Astrocyte (in vitro differentiated cells and primary cell): ENCODE measurements at regions not wholly inside any gene's neighbourhood (a gene's known extent, or its start where the extent isn't known, plus 50 kb on each side); places are given as distances from the start of the nearest gene placed in this dataset.
"Not testable (repeated sequence)": the region's sequence is repeated elsewhere in the genome, so short reads cannot be mapped to it uniquely, and the experiment has no call there.

ENCODE experiments used
- DNase-seq: peaks from one replicate; pipeline ENCODE4 v3.0.0-alpha.2; 2010; ENCODE audit warnings: low read depth
- FAIRE-seq: peaks from 2 replicates; lab custom pipeline; 2011; peaks lifted over from hg19 to GRCh38; lab: Jason Lieb, UNC
- H2AFZ ChIP-seq: 2 replicates; pipeline ENCODE4 v1.6.0; 2012; ENCODE audit warnings: low read depth, low read length, inconsistent platforms
- H3K27ac ChIP-seq: 2 replicates; pipeline ENCODE4 v1.5.1; 2011; ENCODE audit warnings: low read depth, low read length, inconsistent platforms
- H3K27me3 ChIP-seq: 2 replicates; pipeline ENCODE4 v1.6.0; 2011; ENCODE audit warnings: low read length, inconsistent platforms; ENCODE audit not compliant: insufficient read depth
- H3K36me3 ChIP-seq: 2 replicates; pipeline ENCODE4 v1.5.1; 2011; ENCODE audit warnings: low read length, inconsistent platforms; ENCODE audit not compliant: insufficient read depth
- H3K4me1 ChIP-seq: 2 replicates; pipeline ENCODE4 v1.5.1; 2011; ENCODE audit warnings: low read length, inconsistent platforms; ENCODE audit not compliant: insufficient read depth
- H3K4me2 ChIP-seq: 2 replicates; pipeline ENCODE4 v1.6.0; 2012; ENCODE audit warnings: low read length, inconsistent platforms
- H3K4me3 ChIP-seq: 2 replicates; pipeline ENCODE4 v1.5.1; 2011; ENCODE audit warnings: low read depth, mild to moderate bottlenecking, low read length, inconsistent platforms; ENCODE audit not compliant: insufficient read depth
- H3K79me2 ChIP-seq: 2 replicates; pipeline ENCODE4 v1.6.0; 2012; ENCODE audit warnings: mild to moderate bottlenecking, low read length, inconsistent platforms; ENCODE audit not compliant: insufficient read depth
- H3K9ac ChIP-seq: 2 replicates; pipeline ENCODE4 v1.6.0; 2012; ENCODE audit warnings: mild to moderate bottlenecking, low read length, inconsistent platforms
- H3K9me3 ChIP-seq: 2 replicates; pipeline ENCODE4 v1.5.1; 2012; ENCODE audit warnings: low read depth, mild to moderate bottlenecking, low read length, inconsistent platforms; ENCODE audit not compliant: insufficient read depth
- H4K20me1 ChIP-seq: 2 replicates; pipeline ENCODE4 v1.6.0; 2012; ENCODE audit warnings: low read length, inconsistent platforms; ENCODE audit not compliant: insufficient read depth
- H3K27ac Mint-ChIP-seq: one replicate; pipeline ENCODE4 v1.8.0; 2021; ENCODE audit warnings: mild to moderate bottlenecking, mixed read lengths; ENCODE audit not compliant: unreplicated experiment
- H3K27me3 Mint-ChIP-seq: one replicate; pipeline ENCODE4 v1.8.0; 2021; ENCODE audit warnings: low read depth, mixed read lengths; ENCODE audit not compliant: unreplicated experiment
- H3K36me3 Mint-ChIP-seq: one replicate; pipeline ENCODE4 v1.8.0; 2021; ENCODE audit warnings: low read depth, mixed read lengths; ENCODE audit not compliant: unreplicated experiment
- H3K4me1 Mint-ChIP-seq: one replicate; pipeline ENCODE4 v1.8.0; 2021; ENCODE audit warnings: low read depth, mixed read lengths; ENCODE audit not compliant: unreplicated experiment
- H3K4me3 Mint-ChIP-seq: one replicate; pipeline ENCODE4 v1.8.0; 2021; ENCODE audit warnings: mild to moderate bottlenecking, moderate library complexity, mixed read lengths; ENCODE audit not compliant: unreplicated experiment
- H3K9me3 Mint-ChIP-seq: one replicate; pipeline ENCODE4 v1.8.0; 2021; ENCODE audit warnings: mild to moderate bottlenecking, mixed read lengths; ENCODE audit not compliant: unreplicated experiment
- EZH2 ChIP-seq: IDR thresholded peaks from 2 replicates; pipeline ENCODE4 v1.6.1; 2012; ENCODE audit warnings: mild to moderate bottlenecking, low read length, inconsistent platforms; ENCODE audit not compliant: insufficient read depth
- TF ChIP-seq, protein P1 (sequence below): IDR thresholded peaks from 2 replicates; pipeline ENCODE4 v1.5.1; 2011; ENCODE audit warnings: low read depth, mild to moderate bottlenecking, inconsistent platforms, low read length, moderate library complexity; ENCODE audit not compliant: insufficient read depth

DNA sequence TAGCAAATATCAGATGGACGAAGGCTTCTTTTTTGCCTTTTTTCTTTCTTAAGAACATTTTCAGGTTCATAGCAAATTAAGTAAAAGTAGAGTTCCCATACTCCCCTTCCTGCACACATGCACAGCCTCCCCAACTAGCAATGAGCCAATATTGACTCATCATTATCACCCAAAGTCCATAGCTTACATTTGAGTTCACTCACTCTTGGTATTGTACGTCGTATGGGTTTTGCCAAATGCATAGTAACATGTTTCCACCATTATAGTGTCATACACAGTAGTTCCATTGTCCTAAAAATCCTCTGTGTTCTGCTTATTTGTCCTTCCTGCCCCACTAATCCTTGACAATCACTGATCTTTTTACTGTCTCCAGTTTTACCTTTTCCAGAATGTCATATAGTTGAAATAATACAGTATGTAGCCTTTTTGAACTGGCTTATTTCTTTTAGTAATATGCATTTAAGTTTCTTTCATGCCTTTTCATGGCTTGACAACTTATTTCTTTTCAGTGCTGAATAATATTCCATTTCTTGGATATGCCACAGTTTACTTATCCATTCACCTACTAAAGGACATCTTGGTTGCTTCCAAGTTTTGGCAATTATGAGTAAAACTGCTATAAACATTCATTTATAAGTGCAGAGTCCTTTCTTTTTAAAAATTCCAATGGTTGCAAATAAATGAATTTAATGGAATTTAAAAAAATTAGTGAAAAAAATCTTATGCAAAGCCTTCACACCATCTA lies 242.1 kb downstream of the ISL1 start:
- no peak for DNase-seq
- Mint-ChIP-seq H3K4me1 (peaks cover 8% of the 10 kb centered on the region), H3K27me3 (no peaks in the 10 kb centered on the region), H3K27ac (no peak overlapping the region), H3K4me3 (no peak overlapping the region), H3K36me3 (no peaks in the 10 kb centered on the region), H3K9me3 (peaks cover 10% of the 10 kb centered on the region)
- H3K4me2 ChIP-seq = no peak overlapping the region
- TF ChIP-seq, protein P1, sequence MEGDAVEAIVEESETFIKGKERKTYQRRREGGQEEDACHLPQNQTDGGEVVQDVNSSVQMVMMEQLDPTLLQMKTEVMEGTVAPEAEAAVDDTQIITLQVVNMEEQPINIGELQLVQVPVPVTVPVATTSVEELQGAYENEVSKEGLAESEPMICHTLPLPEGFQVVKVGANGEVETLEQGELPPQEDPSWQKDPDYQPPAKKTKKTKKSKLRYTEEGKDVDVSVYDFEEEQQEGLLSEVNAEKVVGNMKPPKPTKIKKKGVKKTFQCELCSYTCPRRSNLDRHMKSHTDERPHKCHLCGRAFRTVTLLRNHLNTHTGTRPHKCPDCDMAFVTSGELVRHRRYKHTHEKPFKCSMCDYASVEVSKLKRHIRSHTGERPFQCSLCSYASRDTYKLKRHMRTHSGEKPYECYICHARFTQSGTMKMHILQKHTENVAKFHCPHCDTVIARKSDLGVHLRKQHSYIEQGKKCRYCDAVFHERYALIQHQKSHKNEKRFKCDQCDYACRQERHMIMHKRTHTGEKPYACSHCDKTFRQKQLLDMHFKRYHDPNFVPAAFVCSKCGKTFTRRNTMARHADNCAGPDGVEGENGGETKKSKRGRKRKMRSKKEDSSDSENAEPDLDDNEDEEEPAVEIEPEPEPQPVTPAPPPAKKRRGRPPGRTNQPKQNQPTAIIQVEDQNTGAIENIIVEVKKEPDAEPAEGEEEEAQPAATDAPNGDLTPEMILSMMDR = no peak
- no peaks in the 10 kb centered on the region for H3K4me1 ChIP-seq
- no peaks in the 10 kb centered on the region for H4K20me1 ChIP-seq
- H3K9ac ChIP-seq = no peak overlapping the region
- H3K27ac ChIP-seq = no peak overlapping the region
- no peaks in the 10 kb centered on the region for H3K36me3 ChIP-seq
- no peak for FAIRE-seq
- H3K4me3 ChIP-seq = no peak overlapping the region
- no peaks in the 10 kb centered on the region for H3K27me3 ChIP-seq
- H2AFZ ChIP-seq = no peak overlapping the region
- no peaks in the 10 kb centered on the region for H3K79me2 ChIP-seq
- no peaks in the 10 kb centered on the region for H3K9me3 ChIP-seq

DNA sequence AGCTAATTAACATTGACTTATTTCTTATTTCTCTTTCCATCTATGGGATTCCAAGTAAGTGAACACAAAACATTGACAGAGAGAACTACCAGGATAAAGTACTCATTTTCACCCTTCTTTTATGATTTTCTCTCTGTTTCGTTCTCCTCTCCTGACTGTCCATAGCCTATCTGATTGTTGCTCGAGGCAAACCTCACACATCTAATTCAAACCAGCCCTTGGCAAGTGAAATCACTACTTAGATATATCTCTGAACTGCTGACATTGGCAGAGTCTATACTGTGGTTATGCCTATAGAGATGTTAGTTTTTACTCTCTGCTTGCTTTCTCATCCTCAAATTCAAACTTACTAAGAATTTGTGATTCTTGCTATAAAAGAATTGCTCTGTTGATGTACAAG lies 248.8 kb downstream of the ISL1 start:
- no peak overlapping the region for H3K4me2 ChIP-seq
- no peak for DNase-seq
- Mint-ChIP-seq H3K36me3 (no peaks in the 10 kb centered on the region), H3K4me3 (no peak overlapping the region), H3K9me3 (peaks cover 10% of the 10 kb centered on the region), H3K4me1 (no peaks in the 10 kb centered on the region), H3K27me3 (no peaks in the 10 kb centered on the region), H3K27ac (no peak overlapping the region)
- H4K20me1 ChIP-seq = no peaks in the 10 kb centered on the region
- H3K9me3 ChIP-seq = no peaks in the 10 kb centered on the region
- TF ChIP-seq EZH2 = no peak
- TF ChIP-seq, protein P1 = no peak
- H3K79me2 ChIP-seq = no peaks in the 10 kb centered on the region
- no peaks in the 10 kb centered on the region for H3K27me3 ChIP-seq
- H2AFZ ChIP-seq = no peak overlapping the region
- H3K27ac ChIP-seq = no peak overlapping the region
- H3K4me3 ChIP-seq = no peak overlapping the region
- no peaks in the 10 kb centered on the region for H3K4me1 ChIP-seq
- FAIRE-seq = no peak
- H3K9ac ChIP-seq = no peak overlapping the region
- no peaks in the 10 kb centered on the region for H3K36me3 ChIP-seq

DNA sequence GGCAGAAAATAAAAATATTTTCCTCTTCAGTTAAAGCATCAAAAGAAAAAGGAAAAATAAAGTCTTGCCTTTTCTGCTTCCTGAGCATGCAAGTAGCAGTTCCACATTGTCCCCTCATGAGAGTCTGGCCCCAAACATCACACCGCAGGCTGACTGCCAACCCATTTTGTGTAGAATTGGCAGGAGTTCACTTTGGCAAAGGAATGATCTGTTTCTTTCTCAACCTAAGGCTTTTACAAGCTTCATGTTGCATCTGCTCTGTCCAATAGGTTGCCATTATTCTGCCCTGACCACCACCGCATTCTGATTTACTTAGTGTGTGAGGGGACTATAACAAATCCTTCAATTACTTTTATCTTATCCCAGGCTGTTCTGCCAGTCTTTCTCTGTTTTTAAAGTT lies 249.5 kb downstream of the ISL1 start:
- Mint-ChIP-seq H3K27ac (no peak overlapping the region), H3K27me3 (no peaks in the 10 kb centered on the region), H3K4me3 (no peak overlapping the region), H3K4me1 (no peaks in the 10 kb centered on the region), H3K36me3 (no peaks in the 10 kb centered on the region), H3K9me3 (peaks cover 10% of the 10 kb centered on the region)
- DNase-seq (peak; percentile 2), FAIRE-seq (no peak)
- Histone ChIP-seq H3K4me3 (no peak overlapping the region), H3K27ac (no peak overlapping the region), H3K36me3 (no peaks in the 10 kb centered on the region), H3K4me1 (no peaks in the 10 kb centered on the region), H3K79me2 (no peaks in the 10 kb centered on the region), H3K27me3 (no peaks in the 10 kb centered on the region), H4K20me1 (no peaks in the 10 kb centered on the region), H2AFZ (no peak overlapping the region), H3K9ac (no peak overlapping the region), H3K4me2 (no peak overlapping the region), H3K9me3 (no peaks in the 10 kb centered on the region)
- TF ChIP-seq, protein P1 = no peak
- no peak for TF ChIP-seq EZH2

DNA sequence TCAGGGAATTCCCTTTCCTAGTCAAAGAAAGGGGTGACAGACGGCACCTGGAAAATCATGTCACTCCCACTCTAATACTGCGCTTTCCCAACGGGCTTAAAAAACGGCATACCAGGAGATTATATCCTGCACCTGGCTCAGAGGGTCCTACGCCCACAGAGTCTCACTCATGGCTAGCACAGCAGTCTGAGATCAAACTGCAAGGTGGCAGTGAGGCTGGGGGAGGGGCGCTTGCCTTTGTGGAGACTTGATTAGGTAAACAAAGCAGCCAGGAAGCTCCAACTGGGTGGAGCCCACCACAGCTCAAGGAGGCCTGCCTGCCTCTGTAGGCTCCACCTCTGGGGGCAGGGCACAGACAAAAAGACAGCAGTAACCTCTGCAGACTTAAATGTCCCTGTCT lies 253.7 kb downstream of the ISL1 start:
- H3K4me2 ChIP-seq, H3K9ac ChIP-seq, H3K27ac Mint-ChIP-seq, H3K4me3 ChIP-seq, FAIRE-seq, H3K4me1 Mint-ChIP-seq, H3K36me3 ChIP-seq, H3K36me3 Mint-ChIP-seq, H3K27me3 ChIP-seq, H3K27me3 Mint-ChIP-seq, H3K4me1 ChIP-seq, H3K79me2 ChIP-seq, H3K27ac ChIP-seq, H3K9me3 ChIP-seq, H2AFZ ChIP-seq, H4K20me1 ChIP-seq, H3K4me3 Mint-ChIP-seq, DNase-seq: not testable (repeated sequence)
- H3K9me3 Mint-ChIP-seq = peaks cover 18% of the 10 kb centered on the region
